ENCODE measurements at regions not wholly inside any gene's neighbourhood (a gene's known extent, or its start where the extent isn't known, plus 50 kb on each side); places are given as distances from the start of the nearest gene placed in this dataset.

- TF ChIP-seq JUND (IDR thresholded peaks at IDR 0.05; ENCODE audit: low read depth): no peak
- in situ Hi-C loops (cut with HindIII; ENCODE audit: low pct_unique_long_range_greater_than_20kb, low sequenced_read_pairs): no loop called here
These were observed 68.5 kb upstream of the OPCML start for GRCh38 chr11:133600786-133601185.

GRCh38 chr11:133600306-133600705 is 68.0 kb upstream of the OPCML start:
- DNase-seq (ENCODE audit: low read depth in 1 of 2, low spot score in 1 of 2): no peak
- no peak for TF ChIP-seq JUND (IDR thresholded peaks at IDR 0.05; ENCODE audit: low read depth)
- in situ Hi-C loops (cut with HindIII; ENCODE audit: low pct_unique_long_range_greater_than_20kb, low sequenced_read_pairs): no loop called here

More at GRCh38 chr11:133600786-133601185, 68.5 kb upstream of the OPCML start:
- DNase-seq (ENCODE audit: low read depth in 1 of 2, low spot score in 1 of 2): no peak

- in situ Hi-C loops (cut with HindIII; ENCODE audit: low pct_unique_long_range_greater_than_20kb, low sequenced_read_pairs): no loop called here
- DNase-seq (ENCODE audit: low read depth in 1 of 2, low spot score in 1 of 2): no peak
- no peak for TF ChIP-seq JUND (IDR thresholded peaks at IDR 0.05; ENCODE audit: low read depth)
These were observed 66.6 kb upstream of the OPCML start for GRCh38 chr11:133598906-133599305.

- TF ChIP-seq JUND (IDR thresholded peaks at IDR 0.05; ENCODE audit: low read depth): no peak
These were observed 64.9 kb upstream of the OPCML start for GRCh38 chr11:133597236-133597635.

GRCh38 chr11:133595998-133596590 is 63.8 kb upstream of the OPCML start:
- in situ Hi-C loops (cut with HindIII; ENCODE audit: low pct_unique_long_range_greater_than_20kb, low sequenced_read_pairs): no loop called here
- TF ChIP-seq JUND (IDR thresholded peaks at IDR 0.05; ENCODE audit: low read depth): no peak
- no peak for DNase-seq (ENCODE audit: low read depth in 1 of 2, low spot score in 1 of 2)

More at GRCh38 chr11:133597236-133597635, 64.9 kb upstream of the OPCML start:
- in situ Hi-C loops (cut with HindIII; ENCODE audit: low pct_unique_long_range_greater_than_20kb, low sequenced_read_pairs): no loop called here
- no peak for DNase-seq (ENCODE audit: low read depth in 1 of 2, low spot score in 1 of 2)

- no peak for TF ChIP-seq JUND (IDR thresholded peaks at IDR 0.05; ENCODE audit: low read depth)
- no peak for DNase-seq (ENCODE audit: low read depth in 1 of 2, low spot score in 1 of 2)
- in situ Hi-C loops (cut with HindIII; ENCODE audit: low pct_unique_long_range_greater_than_20kb, low sequenced_read_pairs): no loop called here
These were observed 60.7 kb upstream of the OPCML start for GRCh38 chr11:133593036-133593435.

- in situ Hi-C loops (cut with HindIII; ENCODE audit: low pct_unique_long_range_greater_than_20kb, low sequenced_read_pairs): no loop called here
- DNase-seq (ENCODE audit: low read depth in 1 of 2, low spot score in 1 of 2): no peak
- no peak for TF ChIP-seq JUND (IDR thresholded peaks at IDR 0.05; ENCODE audit: low read depth)
These were observed 54.7 kb upstream of the OPCML start for GRCh38 chr11:133586903-133587517.

GRCh38 chr11:133582750-133583149 is 50.4 kb upstream of the OPCML start:
- TF ChIP-seq JUND (IDR thresholded peaks at IDR 0.05; ENCODE audit: low read depth): no peak
- DNase-seq (ENCODE audit: low read depth in 1 of 2, low spot score in 1 of 2): no peak
- in situ Hi-C loops (cut with HindIII; ENCODE audit: low pct_unique_long_range_greater_than_20kb, low sequenced_read_pairs): no loop called here

- in situ Hi-C loops (cut with HindIII; ENCODE audit: low pct_unique_long_range_greater_than_20kb, low sequenced_read_pairs): no loop called here
- no peak for TF ChIP-seq JUND (IDR thresholded peaks at IDR 0.05; ENCODE audit: low read depth)
- DNase-seq (ENCODE audit: low read depth in 1 of 2, low spot score in 1 of 2): no peak
These were observed 50.0 kb upstream of the OPCML start for GRCh38 chr11:133582326-133582725.
